ENCODE measurements at regions not wholly inside any gene's neighbourhood (a gene's known extent, or its start where the extent isn't known, plus 50 kb on each side); places are given as distances from the start of the nearest gene placed in this dataset.
"Not testable (repeated sequence)": the region's sequence is repeated elsewhere in the genome, so short reads cannot be mapped to it uniquely, and the experiment has no call there.

DNA sequence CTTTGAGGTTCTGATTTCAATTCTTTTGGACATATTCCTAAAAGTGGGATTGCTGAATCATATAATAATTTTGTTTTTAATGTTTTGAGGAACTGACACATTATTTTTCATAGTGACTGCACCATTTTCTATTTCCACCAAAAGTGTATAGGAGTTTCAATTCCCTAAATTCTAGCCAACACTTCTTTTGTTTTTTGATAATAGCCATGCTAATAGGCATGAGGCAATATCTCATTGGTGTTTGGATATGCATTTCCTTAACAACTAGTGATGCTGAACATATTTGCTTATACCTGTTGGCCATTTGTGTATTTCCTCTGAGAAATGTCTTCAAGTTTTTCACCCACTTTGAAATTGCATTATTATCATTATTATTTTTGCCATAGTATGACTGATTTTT is 186.4 kb upstream of the POTEB3 start:
- not testable (repeated sequence) for H3K4me3 Mint-ChIP-seq; DNase-seq; H3K9me3 Mint-ChIP-seq; ATAC-seq; H3K27me3 Mint-ChIP-seq; H3K4me1 Mint-ChIP-seq; H3K27ac Mint-ChIP-seq; H3K36me3 Mint-ChIP-seq (ENCODE audit: low read depth)

DNA sequence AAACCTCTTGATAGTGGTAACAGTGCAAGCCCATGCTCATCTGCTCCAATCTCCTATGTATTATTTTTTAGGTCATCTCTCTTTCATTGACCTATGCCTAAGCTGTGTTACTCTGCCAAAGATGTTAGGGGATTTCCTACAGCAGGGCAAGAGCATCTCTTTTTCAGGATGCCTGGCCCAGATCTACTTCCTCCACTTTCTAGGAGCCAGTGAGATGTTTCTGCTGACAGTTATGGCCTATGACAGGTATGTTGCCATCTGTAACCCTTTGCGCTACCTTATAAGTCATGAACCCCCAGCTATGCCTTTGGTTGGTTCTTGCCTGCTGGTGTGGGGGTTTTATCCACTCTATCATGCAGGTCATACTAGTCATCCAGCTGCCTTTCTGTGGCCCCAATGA is 168.9 kb upstream of the POTEB3 start:
- H3K27me3 Mint-ChIP-seq; H3K36me3 Mint-ChIP-seq (ENCODE audit: low read depth); H3K4me3 Mint-ChIP-seq; H3K27ac Mint-ChIP-seq; ATAC-seq; H3K9me3 Mint-ChIP-seq; H3K4me1 Mint-ChIP-seq; DNase-seq: not testable (repeated sequence)

- DNase-seq; H3K27me3 Mint-ChIP-seq; ATAC-seq; H3K4me1 Mint-ChIP-seq; H3K4me3 Mint-ChIP-seq; H3K36me3 Mint-ChIP-seq (ENCODE audit: low read depth); H3K9me3 Mint-ChIP-seq; H3K27ac Mint-ChIP-seq: not testable (repeated sequence)
Measured at GRCh38 chr15:21565426-21565825, 125.1 kb upstream of the POTEB3 start.

DNA sequence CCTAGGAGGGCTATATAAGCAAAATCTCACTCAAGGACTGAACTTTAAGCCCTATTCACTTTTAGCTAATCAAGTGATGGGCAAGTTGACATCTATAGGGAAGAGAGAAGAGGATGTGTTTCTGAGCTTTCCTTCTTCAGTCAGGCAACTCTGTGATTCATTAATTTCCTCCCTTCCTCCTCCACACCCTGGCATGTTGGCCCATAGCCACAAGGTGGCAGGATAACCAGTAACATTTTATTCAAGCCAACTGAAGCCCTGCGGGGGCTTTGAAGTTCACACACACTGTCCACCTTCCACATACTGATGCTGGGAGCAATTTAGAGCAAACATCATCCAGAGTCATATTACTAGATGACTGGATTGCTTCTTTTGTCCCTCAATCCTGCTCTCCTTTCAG is 111.5 kb upstream of the POTEB3 start:
- ATAC-seq, H3K27ac Mint-ChIP-seq, H3K27me3 Mint-ChIP-seq: not testable (repeated sequence)

GRCh38 chr15:21546182-21546903 is 106.0 kb upstream of the POTEB3 start:
- not testable (repeated sequence) for ATAC-seq; H3K9me3 Mint-ChIP-seq; H3K4me1 Mint-ChIP-seq; DNase-seq; H3K27me3 Mint-ChIP-seq; H3K4me3 Mint-ChIP-seq; H3K27ac Mint-ChIP-seq; H3K36me3 Mint-ChIP-seq (ENCODE audit: low read depth)

More for the DNA sequence above, 111.5 kb upstream of the POTEB3 start:
- H3K36me3 Mint-ChIP-seq (ENCODE audit: low read depth); H3K4me1 Mint-ChIP-seq; H3K4me3 Mint-ChIP-seq; DNase-seq; H3K9me3 Mint-ChIP-seq: not testable (repeated sequence)

DNA sequence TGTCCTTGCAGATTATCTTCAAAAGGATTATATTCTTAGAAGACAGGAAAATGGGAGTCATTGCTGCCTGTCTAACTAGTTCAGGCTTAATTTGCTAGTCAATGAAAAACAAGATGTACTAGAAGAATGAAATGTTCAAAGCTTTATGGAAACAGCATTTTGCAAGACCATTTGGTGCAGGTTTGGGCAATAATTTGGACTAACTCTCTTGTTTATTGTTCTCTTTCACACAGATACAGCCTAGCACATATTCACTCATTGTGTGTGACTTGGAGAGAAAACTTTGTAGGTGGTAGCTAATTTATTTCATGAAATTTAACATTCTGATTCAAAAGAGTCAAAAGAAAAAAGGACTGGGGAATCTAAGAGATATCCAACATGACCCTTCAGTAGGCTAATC is 92.5 kb upstream of the POTEB3 start:
- not testable (repeated sequence) for H3K4me3 Mint-ChIP-seq; ATAC-seq; H3K9me3 Mint-ChIP-seq; H3K36me3 Mint-ChIP-seq (ENCODE audit: low read depth); DNase-seq; H3K27me3 Mint-ChIP-seq; H3K27ac Mint-ChIP-seq; H3K4me1 Mint-ChIP-seq

- H3K36me3 Mint-ChIP-seq (ENCODE audit: low read depth); H3K27ac Mint-ChIP-seq; H3K4me3 Mint-ChIP-seq; ATAC-seq; H3K9me3 Mint-ChIP-seq; DNase-seq; H3K4me1 Mint-ChIP-seq; H3K27me3 Mint-ChIP-seq: not testable (repeated sequence)
Measured at GRCh38 chr15:21516248-21516647, 75.9 kb upstream of the POTEB3 start.

DNA sequence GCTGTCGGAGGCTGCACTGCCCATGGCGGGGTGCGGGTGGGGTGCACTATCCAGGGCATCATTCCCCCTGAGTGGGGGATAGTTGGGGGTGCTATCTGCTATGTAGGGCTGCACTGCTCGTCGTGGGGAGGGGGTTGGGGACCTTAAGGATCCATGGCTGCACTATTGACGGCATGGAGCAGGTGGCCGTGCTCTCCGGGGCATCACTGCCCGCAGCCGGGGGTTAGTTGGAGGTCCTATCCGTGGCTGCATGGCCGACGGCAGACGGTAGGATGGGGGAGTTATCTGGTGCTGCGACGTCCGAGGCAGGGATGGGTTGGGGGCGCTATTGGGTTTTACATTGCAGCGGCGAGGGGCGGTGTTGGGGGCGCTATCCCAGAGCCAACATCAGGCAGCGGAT is 75.0 kb upstream of the POTEB3 start:
- H3K4me1 Mint-ChIP-seq; ATAC-seq; H3K4me3 Mint-ChIP-seq; DNase-seq; H3K27me3 Mint-ChIP-seq; H3K36me3 Mint-ChIP-seq (ENCODE audit: low read depth); H3K27ac Mint-ChIP-seq; H3K9me3 Mint-ChIP-seq: not testable (repeated sequence)

- H3K4me1 Mint-ChIP-seq; H3K9me3 Mint-ChIP-seq; H3K36me3 Mint-ChIP-seq (ENCODE audit: low read depth); H3K27me3 Mint-ChIP-seq; H3K4me3 Mint-ChIP-seq; ATAC-seq; DNase-seq; H3K27ac Mint-ChIP-seq: not testable (repeated sequence)
Measured at GRCh38 chr15:21503021-21503420, 62.7 kb upstream of the POTEB3 start.
